Right lobe of liver (tissue), 6 donors: ENCODE measurements at regions not wholly inside any gene's neighbourhood (a gene's known extent, or its start where the extent isn't known, plus 50 kb on each side); places are given as distances from the start of the nearest gene placed in this dataset.

Experiments used
- ATAC-seq, 4 donors: fragments of 200-7000 bp; cut with Tn5 transposase; one replicate each; pipeline ENCODE4 v1.9.1; 2020; ENCODE audit warnings: mild to moderate bottlenecking in 4 of 4, moderate library complexity in 4 of 4
- DNase-seq, 3 donors: peaks; one replicate each; pipeline ENCODE4 v3.0.0-alpha.2; 2020
- H3K27ac ChIP-seq, 3 donors: fragments of 200-600 bp; one replicate each; pipeline ENCODE4 v1.8.0; 2022
- H3K27me3 ChIP-seq, 2 donors: fragments of 200-600 bp; one replicate each; pipeline ENCODE4 v1.8.0; 2022
- H3K36me3 ChIP-seq, 4 donors: fragments of 200-600 bp; sonication (generic) in 1 of 4; one replicate each; pipeline versions ENCODE4 v1.5.1 to v1.8.0; 2017 to 2022; ENCODE audit warnings: control low read depth in 1 of 4
- H3K4me1 ChIP-seq, 4 donors: fragments of 200-600 bp; sonication (generic) in 1 of 4; one replicate each; pipeline versions ENCODE4 v1.5.1 to v1.8.0; 2017 to 2022; ENCODE audit warnings: control low read depth in 1 of 4
- H3K4me3 ChIP-seq, 3 donors: fragments of 200-600 bp; one replicate each; pipeline ENCODE4 v1.8.0; 2022
- H3K9me3 ChIP-seq, 4 donors: fragments of 200-600 bp; sonication (generic) in 1 of 4; one replicate each; pipeline versions ENCODE4 v1.5.1 to v1.8.0; 2017 to 2022; ENCODE audit warnings: control low read depth in 1 of 4
- CTCF ChIP-seq, 4 donors: fragments of 200-600 bp in 3 of 4; fragments of 450-650 bp in 1 of 4; IDR thresholded peaks; one replicate each; pipeline versions ENCODE4 v1.5.1 to v1.8.0; 2016 to 2022; ENCODE audit warnings: antibody characterized with exemption in 4 of 4, mild to moderate bottlenecking in 2 of 4
- POLR2A ChIP-seq: fragments of 450-650 bp; IDR thresholded peaks from one replicate; pipeline ENCODE4 v1.6.1; 2017; ENCODE audit warnings: antibody characterized with exemption, mild to moderate bottlenecking
- WGBS: methylation state at CpG from one replicate; pipeline ENCODE4 v1.1.6; 2018; ENCODE audit warnings: low coverage, low lambda C conversion rate; ENCODE audit not compliant: insufficient coverage; ENCODE audit errors: missing lambda C conversion rate; 5-methylcytosine and 5-hydroxymethylcytosine counted together
- intact Hi-C, 2 donors: fragments of 100-400 bp; cut with DNase I; formaldehyde crosslinking; loops; one replicate each; pipeline versions ENCODE4 v1.11.2 to v1.14.1; 2022
- donor health status: DM: no; HTN: yes; CAD: no.
- donor health status: DM: no; HTN: no; CAD: no.
- donor health status: DM: no; HTN: no; CAD: no.
- donor health status: DM: no; HTN: yes; CAD: no.
- donor health status: DM: no; HTN: yes; CAD: no.

- DNase-seq (no peak), ATAC-seq (no peak)
- no peak overlapping the region for H3K27ac ChIP-seq
- no peak overlapping the region for H3K4me3 ChIP-seq
- peaks cover 0 to 7% (median 0%) of the 10 kb centered on the region in 4 donors for H3K4me1 ChIP-seq
- no peaks in the 10 kb centered on the region for H3K36me3 ChIP-seq
- H3K27me3 ChIP-seq: no peaks in the 10 kb centered on the region
- TF ChIP-seq POLR2A (no peak), CTCF (IDR thresholded peaks at IDR 0.05) (no peak)
- intact Hi-C loops: no loop called here
- no peaks in the 10 kb centered on the region for H3K9me3 ChIP-seq
- WGBS: 81% methylated on average over 3 of the region's 4 CpGs
These were observed 190.4 kb upstream of the KYNU start for GRCh38 chr2:142687075-142687474.

- DNase-seq (no peak), ATAC-seq (no peak)
- H3K36me3 ChIP-seq: no peaks in the 10 kb centered on the region
- 95% methylated on average over 3 of the region's 3 CpGs for WGBS
- TF ChIP-seq POLR2A: no peak
- TF ChIP-seq CTCF (IDR thresholded peaks at IDR 0.05): no peak
- H3K4me1 ChIP-seq: peaks cover 0 to 7% (median 0%) of the 10 kb centered on the region in 4 donors
- intact Hi-C loops: no loop called here
- no peak overlapping the region for H3K4me3 ChIP-seq
- no peaks in the 10 kb centered on the region for H3K9me3 ChIP-seq
- H3K27me3 ChIP-seq: no peaks in the 10 kb centered on the region
- H3K27ac ChIP-seq: no peak overlapping the region
These were observed 192.8 kb upstream of the KYNU start for GRCh38 chr2:142684667-142685066.

- intact Hi-C loops: no loop called here
- H3K36me3 ChIP-seq: no peaks in the 10 kb centered on the region
- no peak overlapping the region for H3K4me3 ChIP-seq
- H3K27ac ChIP-seq: no peak overlapping the region
- peaks cover 0 to 7% (median 0%) of the 10 kb centered on the region in 4 donors for H3K4me1 ChIP-seq
- no peaks in the 10 kb centered on the region for H3K27me3 ChIP-seq
- 67% methylated on average over 2 of the region's 2 CpGs for WGBS
- TF ChIP-seq CTCF (IDR thresholded peaks at IDR 0.05) (peak; percentile 32 to 47 (median 40)), POLR2A (no peak)
- no peak for DNase-seq
- ATAC-seq: peak; percentile 47 to 75 (median 58)
- H3K9me3 ChIP-seq: no peaks in the 10 kb centered on the region
These were observed 194.9 kb upstream of the KYNU start for GRCh38 chr2:142682528-142682927.

- no peaks in the 10 kb centered on the region for H3K27me3 ChIP-seq
- DNase-seq (no peak), ATAC-seq (no peak)
- intact Hi-C loops: no loop called here
- no peak overlapping the region for H3K4me3 ChIP-seq
- no peaks in the 10 kb centered on the region for H3K36me3 ChIP-seq
- no peak overlapping the region for H3K27ac ChIP-seq
- no peaks in the 10 kb centered on the region for H3K9me3 ChIP-seq
- 6% methylated on average over 1 of the region's 1 CpG for WGBS
- peaks cover 0 to 7% (median 0%) of the 10 kb centered on the region in 4 donors for H3K4me1 ChIP-seq
- TF ChIP-seq POLR2A (no peak), CTCF (IDR thresholded peaks at IDR 0.05) (no peak)
These were observed 195.5 kb upstream of the KYNU start for GRCh38 chr2:142681952-142682351.

GRCh38 chr2:142678164-142678563, 199.3 kb upstream of the KYNU start:
- intact Hi-C loops: no loop called here
- no peaks in the 10 kb centered on the region for H3K36me3 ChIP-seq
- WGBS: 67% methylated on average over 1 of the region's 1 CpG

More at GRCh38 chr2:142678164-142678563, 199.3 kb upstream of the KYNU start:
- Histone ChIP-seq H3K4me3 (no peak overlapping the region), H3K27me3 (no peaks in the 10 kb centered on the region), H3K27ac (no peak overlapping the region), H3K4me1 (peaks cover 0 to 5% (median 0%) of the 10 kb centered on the region in 4 donors), H3K9me3 (no peaks in the 10 kb centered on the region)
- TF ChIP-seq POLR2A (no peak), CTCF (IDR thresholded peaks at IDR 0.05) (no peak)
- ATAC-seq (no peak), DNase-seq (no peak)
